ENCODE measurements at regions not wholly inside any gene's neighbourhood (a gene's known extent, or its start where the extent isn't known, plus 50 kb on each side); places are given as distances from the start of the nearest gene placed in this dataset.

DNA sequence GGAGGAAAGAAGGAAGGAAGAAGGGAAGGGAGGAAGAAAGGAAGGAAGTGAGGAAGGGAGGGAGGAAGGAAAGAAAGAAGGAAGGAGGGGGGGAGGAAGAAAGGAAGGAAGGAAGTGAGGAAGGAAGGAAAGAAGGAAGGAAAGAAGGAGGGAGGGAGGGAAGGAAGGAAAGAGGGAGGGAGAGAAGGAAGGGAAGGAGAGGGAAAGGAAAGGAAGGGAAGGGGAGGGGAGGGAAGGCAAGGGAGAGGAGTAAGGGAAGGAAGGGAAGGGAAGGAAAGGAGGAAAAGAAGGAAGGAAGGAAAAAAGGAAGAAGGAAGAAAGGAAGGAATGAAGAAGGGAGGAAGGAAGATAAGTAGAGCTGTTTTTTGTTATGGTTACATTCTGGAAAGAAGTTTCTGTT lies 141.2 kb downstream of the LRRC3B start:
- Histone ChIP-seq H3K27me3 (ENCODE audit: control insufficient read depth, insufficient read depth, low read length) (no peaks in the 10 kb centered on the region), H3K36me3 (ENCODE audit: control insufficient read depth, insufficient read depth, low read length) (no peaks in the 10 kb centered on the region), H3K4me3 (ENCODE audit: low read depth, low read length) (no peak overlapping the region)
- no peak for DNase-seq (ENCODE audit: low read depth)
- TF ChIP-seq, protein P1, sequence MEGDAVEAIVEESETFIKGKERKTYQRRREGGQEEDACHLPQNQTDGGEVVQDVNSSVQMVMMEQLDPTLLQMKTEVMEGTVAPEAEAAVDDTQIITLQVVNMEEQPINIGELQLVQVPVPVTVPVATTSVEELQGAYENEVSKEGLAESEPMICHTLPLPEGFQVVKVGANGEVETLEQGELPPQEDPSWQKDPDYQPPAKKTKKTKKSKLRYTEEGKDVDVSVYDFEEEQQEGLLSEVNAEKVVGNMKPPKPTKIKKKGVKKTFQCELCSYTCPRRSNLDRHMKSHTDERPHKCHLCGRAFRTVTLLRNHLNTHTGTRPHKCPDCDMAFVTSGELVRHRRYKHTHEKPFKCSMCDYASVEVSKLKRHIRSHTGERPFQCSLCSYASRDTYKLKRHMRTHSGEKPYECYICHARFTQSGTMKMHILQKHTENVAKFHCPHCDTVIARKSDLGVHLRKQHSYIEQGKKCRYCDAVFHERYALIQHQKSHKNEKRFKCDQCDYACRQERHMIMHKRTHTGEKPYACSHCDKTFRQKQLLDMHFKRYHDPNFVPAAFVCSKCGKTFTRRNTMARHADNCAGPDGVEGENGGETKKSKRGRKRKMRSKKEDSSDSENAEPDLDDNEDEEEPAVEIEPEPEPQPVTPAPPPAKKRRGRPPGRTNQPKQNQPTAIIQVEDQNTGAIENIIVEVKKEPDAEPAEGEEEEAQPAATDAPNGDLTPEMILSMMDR (IDR thresholded peaks at IDR 0.05; ENCODE audit: insufficient read depth, low read length, poor library complexity, severe bottlenecking): no peak

DNA sequence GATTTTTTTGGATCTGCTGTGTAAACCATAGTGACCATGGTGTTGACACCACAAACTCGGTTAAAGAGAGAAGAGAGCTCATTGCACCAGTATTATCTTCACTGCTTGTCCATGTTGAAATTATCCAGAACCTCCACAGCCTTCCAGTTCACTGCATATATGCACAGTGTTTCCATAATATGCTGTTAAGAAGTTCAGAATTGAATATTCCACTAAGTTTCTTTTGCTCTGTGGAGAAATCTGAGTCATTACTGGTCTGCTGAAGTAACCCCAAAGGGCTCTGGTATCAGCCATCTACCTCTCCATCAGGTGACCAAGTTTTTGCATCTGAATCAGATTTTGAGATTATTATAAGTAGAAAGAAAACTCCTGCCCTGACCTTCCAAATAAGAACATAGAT lies 143.5 kb downstream of the LRRC3B start:
- no peaks in the 10 kb centered on the region for H3K36me3 ChIP-seq (ENCODE audit: control insufficient read depth, insufficient read depth, low read length)
- no peak for DNase-seq (ENCODE audit: low read depth)

DNA sequence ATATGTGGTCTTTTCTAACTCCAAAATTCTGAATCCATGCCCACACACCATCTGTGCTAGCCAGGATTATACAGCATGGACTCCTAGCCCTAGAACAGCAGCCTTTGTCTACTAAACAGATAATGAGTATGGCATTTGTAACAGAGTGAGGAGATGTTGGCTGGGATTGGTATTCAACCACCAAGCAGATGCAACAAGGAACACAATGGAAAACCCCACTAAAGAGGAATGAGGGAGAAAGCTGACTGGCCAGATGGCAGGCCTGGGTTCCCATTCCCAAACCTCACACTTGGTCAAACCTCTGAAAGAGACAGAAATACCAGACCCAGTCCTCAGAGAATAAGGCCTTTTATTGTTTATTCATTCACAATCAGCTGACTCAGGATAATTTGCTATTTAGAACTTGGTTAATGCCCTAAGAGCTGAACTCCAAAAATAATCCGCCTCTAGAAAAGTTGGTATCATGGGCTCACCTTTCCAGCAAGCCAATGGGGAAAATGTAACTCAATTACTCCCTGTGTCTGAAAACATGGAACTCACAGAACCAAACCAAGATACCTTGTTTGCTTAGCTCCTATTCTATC lies 145.6 kb downstream of the LRRC3B start:
- Histone ChIP-seq H3K27me3 (ENCODE audit: control insufficient read depth, insufficient read depth, low read length) (no peaks in the 10 kb centered on the region), H3K36me3 (ENCODE audit: control insufficient read depth, insufficient read depth, low read length) (no peaks in the 10 kb centered on the region), H3K4me3 (ENCODE audit: low read depth, low read length) (no peak overlapping the region)
- TF ChIP-seq, protein P1 (IDR thresholded peaks at IDR 0.05; ENCODE audit: insufficient read depth, low read length, poor library complexity, severe bottlenecking): no peak
- no peak for DNase-seq (ENCODE audit: low read depth)

More for the DNA sequence above, 143.5 kb downstream of the LRRC3B start:
- H3K27me3 ChIP-seq (ENCODE audit: control insufficient read depth, insufficient read depth, low read length): no peaks in the 10 kb centered on the region
- TF ChIP-seq, protein P1 (IDR thresholded peaks at IDR 0.05; ENCODE audit: insufficient read depth, low read length, poor library complexity, severe bottlenecking): no peak
- no peak overlapping the region for H3K4me3 ChIP-seq (ENCODE audit: low read depth, low read length)

DNA sequence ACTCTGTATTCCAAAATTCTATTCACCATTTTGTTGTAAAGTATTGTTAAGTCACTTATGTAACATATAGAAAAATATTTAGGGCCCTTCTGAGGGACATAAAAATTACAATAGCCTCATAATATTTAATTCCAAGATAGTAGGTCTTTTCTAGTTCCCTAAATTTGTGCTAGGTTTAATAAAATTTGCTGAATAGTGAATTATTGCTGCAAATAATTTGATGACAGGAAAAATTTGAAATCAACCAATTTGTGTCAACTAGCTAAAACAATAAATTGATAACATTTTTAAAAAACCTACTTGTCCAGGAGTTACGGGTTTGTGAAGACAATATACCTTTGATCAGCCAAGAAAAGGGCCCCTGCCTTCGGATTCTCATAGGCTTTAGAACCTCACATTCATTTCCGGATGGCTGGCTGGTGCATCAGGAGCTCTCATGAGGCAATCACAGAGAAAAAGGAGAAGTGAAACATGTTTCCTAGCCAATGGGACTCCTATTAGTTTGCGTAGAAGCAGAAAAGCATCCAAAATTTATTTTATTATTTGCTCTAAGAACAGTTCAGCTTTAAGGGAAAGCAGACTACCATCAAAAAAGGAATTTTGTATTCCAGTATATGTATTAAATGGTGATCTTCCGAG lies 177.2 kb downstream of the LRRC3B start:
- no peak for DNase-seq (ENCODE audit: low read depth)
- H3K36me3 ChIP-seq (ENCODE audit: control insufficient read depth, insufficient read depth, low read length): no peaks in the 10 kb centered on the region
- no peak overlapping the region for H3K4me3 ChIP-seq (ENCODE audit: low read depth, low read length)
- no peaks in the 10 kb centered on the region for H3K27me3 ChIP-seq (ENCODE audit: control insufficient read depth, insufficient read depth, low read length)
- TF ChIP-seq, protein P1 (IDR thresholded peaks at IDR 0.05; ENCODE audit: insufficient read depth, low read length, poor library complexity, severe bottlenecking): no peak

DNA sequence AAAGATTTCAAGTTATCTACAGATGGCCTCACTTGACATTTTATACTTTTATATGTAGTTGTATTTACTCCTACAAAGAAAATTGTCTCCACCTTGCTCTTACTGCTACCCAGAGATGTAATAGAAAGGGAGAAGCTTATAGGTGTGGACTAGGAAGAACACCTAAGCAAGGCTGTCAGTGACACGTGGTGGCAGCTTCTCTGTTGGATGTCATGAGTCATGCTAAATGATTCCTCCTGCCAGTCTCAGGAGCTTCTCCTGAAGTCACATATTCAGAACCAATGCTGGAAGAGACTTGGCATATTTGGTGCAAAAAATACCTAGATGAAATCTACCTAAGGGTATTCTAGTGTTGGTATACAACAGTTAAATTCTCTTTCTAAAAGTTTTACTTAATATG lies 184.7 kb downstream of the LRRC3B start:
- TF ChIP-seq, protein P1 (IDR thresholded peaks at IDR 0.05; ENCODE audit: insufficient read depth, low read length, poor library complexity, severe bottlenecking): no peak
- H3K36me3 ChIP-seq (ENCODE audit: control insufficient read depth, insufficient read depth, low read length): no peaks in the 10 kb centered on the region
- DNase-seq (ENCODE audit: low read depth): no peak
- no peaks in the 10 kb centered on the region for H3K27me3 ChIP-seq (ENCODE audit: control insufficient read depth, insufficient read depth, low read length)
- no peak overlapping the region for H3K4me3 ChIP-seq (ENCODE audit: low read depth, low read length)

DNA sequence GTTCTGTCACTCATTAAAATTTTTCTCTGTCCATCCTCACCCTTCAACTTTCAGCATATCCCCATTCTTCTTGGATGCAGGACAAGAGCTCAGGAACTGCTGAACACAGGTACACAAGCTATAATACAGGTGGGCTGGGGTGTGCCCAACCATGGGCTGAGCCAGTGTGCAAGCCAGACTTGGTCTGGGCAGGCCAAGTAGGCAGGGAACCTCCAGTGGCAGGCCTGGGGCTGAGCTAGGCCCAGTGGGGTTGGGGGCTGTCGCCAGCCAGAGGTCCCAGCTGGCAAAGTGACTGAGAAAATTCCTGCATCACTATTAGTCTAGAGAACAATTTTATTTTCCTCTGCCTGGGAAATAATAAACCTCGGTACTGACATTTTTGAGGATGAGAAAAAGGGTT lies 202.9 kb downstream of the LRRC3B start:
- no peaks in the 10 kb centered on the region for H3K27me3 ChIP-seq (ENCODE audit: control insufficient read depth, insufficient read depth, low read length)
- no peak for DNase-seq (ENCODE audit: low read depth)
- no peak overlapping the region for H3K4me3 ChIP-seq (ENCODE audit: low read depth, low read length)
- no peaks in the 10 kb centered on the region for H3K36me3 ChIP-seq (ENCODE audit: control insufficient read depth, insufficient read depth, low read length)
- TF ChIP-seq, protein P1 (IDR thresholded peaks at IDR 0.05; ENCODE audit: insufficient read depth, low read length, poor library complexity, severe bottlenecking): no peak

Measured in kidney epithelial cell (primary cell).